ENCODE measurements at regions not wholly inside any gene's neighbourhood (a gene's known extent, or its start where the extent isn't known, plus 50 kb on each side); places are given as distances from the start of the nearest gene placed in this dataset.

DNA sequence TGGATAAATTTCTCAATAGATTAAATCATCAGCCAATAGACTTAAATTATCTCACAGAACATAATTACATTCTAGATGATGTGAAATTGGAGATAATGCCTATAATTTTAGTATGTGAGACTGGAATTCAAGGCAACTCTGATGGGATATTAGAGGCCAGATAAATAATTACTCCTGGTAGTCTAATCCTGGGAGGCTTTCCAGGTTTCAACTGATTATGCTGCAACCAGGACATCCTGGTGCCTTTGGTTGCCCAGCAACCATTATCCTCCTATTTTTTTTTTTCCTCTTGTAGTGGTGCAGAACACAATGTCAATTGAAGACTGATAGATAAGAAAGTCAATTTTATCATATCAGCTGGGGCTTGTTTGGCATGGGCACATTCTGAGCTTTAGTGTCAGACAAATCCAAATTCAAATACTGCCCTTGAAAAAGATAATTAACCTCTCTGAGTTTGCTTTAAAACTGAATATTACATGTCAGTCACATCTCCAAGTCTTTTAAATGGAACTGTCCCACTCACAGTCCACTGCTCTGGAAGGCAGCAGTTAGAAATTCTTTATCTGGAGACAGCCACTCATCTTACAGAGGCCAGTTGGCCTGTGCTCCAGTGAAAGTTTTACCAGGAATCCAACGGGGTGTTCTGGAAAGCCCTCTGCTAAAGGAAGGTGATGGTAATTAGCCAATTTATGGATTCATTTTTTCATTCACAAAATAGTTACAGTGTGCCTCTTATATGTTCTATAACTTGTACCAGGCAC lies 95.3 kb upstream of the GUCY1A1 start:
- TF ChIP-seq, protein P1, sequence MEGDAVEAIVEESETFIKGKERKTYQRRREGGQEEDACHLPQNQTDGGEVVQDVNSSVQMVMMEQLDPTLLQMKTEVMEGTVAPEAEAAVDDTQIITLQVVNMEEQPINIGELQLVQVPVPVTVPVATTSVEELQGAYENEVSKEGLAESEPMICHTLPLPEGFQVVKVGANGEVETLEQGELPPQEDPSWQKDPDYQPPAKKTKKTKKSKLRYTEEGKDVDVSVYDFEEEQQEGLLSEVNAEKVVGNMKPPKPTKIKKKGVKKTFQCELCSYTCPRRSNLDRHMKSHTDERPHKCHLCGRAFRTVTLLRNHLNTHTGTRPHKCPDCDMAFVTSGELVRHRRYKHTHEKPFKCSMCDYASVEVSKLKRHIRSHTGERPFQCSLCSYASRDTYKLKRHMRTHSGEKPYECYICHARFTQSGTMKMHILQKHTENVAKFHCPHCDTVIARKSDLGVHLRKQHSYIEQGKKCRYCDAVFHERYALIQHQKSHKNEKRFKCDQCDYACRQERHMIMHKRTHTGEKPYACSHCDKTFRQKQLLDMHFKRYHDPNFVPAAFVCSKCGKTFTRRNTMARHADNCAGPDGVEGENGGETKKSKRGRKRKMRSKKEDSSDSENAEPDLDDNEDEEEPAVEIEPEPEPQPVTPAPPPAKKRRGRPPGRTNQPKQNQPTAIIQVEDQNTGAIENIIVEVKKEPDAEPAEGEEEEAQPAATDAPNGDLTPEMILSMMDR (IDR thresholded peaks at IDR 0.05): no peak
- Mint-ChIP-seq H3K27ac (ENCODE audit: unreplicated experiment) (no peak overlapping the region), H3K4me1 (ENCODE audit: low read depth) (peaks cover 4% of the 10 kb centered on the region)

DNA sequence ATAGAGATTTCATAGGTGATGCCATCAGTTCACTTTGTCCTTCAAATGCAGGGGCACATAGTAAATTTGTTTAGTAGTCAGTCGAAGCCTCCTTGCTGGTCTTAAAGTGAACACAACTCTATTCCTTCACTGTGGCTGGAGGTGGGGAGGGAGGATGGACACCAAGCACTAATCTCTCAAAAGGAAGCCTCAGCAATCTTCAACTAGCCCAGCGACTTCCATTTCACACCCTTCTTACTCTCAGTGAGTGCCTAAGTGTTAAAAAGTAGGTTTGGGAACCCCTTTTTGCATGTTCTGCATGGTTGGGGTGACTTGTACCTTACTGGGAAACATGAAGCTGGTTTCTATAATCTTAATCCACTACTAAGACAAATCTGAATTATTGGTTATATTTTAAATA lies 96.0 kb upstream of the GUCY1A1 start:
- H3K4me1 Mint-ChIP-seq (ENCODE audit: low read depth): peaks cover 9% of the 10 kb centered on the region
- TF ChIP-seq, protein P1 (IDR thresholded peaks at IDR 0.05): no peak
- no peak for DNase-seq (ENCODE audit: low spot score)
- no peak overlapping the region for H3K4me3 Mint-ChIP-seq (ENCODE audit: unreplicated experiment)
- no peaks in the 10 kb centered on the region for H3K27me3 Mint-ChIP-seq (ENCODE audit: low read depth)
- no peak overlapping the region for H3K27ac Mint-ChIP-seq (ENCODE audit: unreplicated experiment)
- H3K9me3 Mint-ChIP-seq (ENCODE audit: low read depth): peaks cover 2% of the 10 kb centered on the region
- H3K36me3 Mint-ChIP-seq (ENCODE audit: low read depth): peaks cover 3% of the 10 kb centered on the region

More for the DNA sequence above, 95.3 kb upstream of the GUCY1A1 start:
- no peak overlapping the region for H3K4me3 Mint-ChIP-seq (ENCODE audit: unreplicated experiment)
- no peak for DNase-seq (ENCODE audit: low spot score)
- peaks cover 3% of the 10 kb centered on the region for H3K36me3 Mint-ChIP-seq (ENCODE audit: low read depth)
- no peaks in the 10 kb centered on the region for H3K27me3 Mint-ChIP-seq (ENCODE audit: low read depth)
- peaks cover 2% of the 10 kb centered on the region for H3K9me3 Mint-ChIP-seq (ENCODE audit: low read depth)

DNA sequence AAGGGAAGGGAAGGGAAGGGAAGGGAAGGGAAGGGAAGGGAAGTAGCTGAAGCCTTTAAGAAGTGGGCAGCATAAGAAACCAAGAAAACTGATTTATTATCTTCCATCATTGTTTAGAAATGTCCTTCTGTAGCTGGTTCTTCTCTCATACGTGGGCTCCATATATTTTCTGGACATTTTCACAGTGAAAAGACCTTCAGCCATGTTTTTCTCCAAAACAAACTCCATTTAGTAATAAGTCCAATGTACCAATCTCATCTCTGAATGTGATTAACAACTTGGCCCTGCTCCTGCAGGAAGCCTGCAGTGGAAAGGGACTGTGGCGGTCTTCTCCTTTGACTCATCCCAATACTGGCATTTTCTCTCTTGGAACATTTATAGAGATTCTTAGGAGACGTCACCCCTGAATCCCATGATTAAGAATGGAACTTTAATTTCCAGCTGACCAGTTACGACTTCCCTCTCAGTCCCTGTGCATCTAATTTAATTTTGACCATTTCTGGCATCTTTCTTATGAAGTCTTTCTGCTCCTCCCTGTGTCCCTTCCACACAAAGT lies 96.6 kb upstream of the GUCY1A1 start:
- no peak for DNase-seq (ENCODE audit: low spot score)
- Mint-ChIP-seq H3K27me3 (ENCODE audit: low read depth) (no peaks in the 10 kb centered on the region), H3K27ac (ENCODE audit: unreplicated experiment) (no peak overlapping the region)

DNA sequence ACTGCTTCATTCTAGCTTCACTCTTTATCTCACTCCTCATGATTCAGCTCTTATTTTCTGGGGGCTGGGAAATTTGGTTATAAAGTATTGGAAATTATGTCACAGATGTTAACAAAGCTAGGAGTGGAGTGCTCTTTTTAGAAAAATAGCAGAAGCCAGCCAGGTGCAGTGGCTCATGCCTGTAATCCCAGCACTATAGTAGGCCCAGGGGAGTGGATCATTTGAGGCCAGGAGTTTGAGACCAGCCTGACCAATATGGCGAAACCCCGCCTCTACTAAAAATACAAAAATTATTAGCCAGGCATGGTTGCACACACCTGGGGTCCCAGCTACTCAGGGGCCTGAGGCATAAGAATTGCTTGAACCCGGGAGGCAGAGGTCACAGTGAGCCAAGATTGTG lies 97.2 kb upstream of the GUCY1A1 start:
- peaks cover 2% of the 10 kb centered on the region for H3K9me3 Mint-ChIP-seq (ENCODE audit: low read depth)
- TF ChIP-seq, protein P1 (IDR thresholded peaks at IDR 0.05): no peak
- no peaks in the 10 kb centered on the region for H3K27me3 Mint-ChIP-seq (ENCODE audit: low read depth)
- H3K4me1 Mint-ChIP-seq (ENCODE audit: low read depth): peaks cover 10% of the 10 kb centered on the region
- DNase-seq (ENCODE audit: low spot score): no peak
- H3K36me3 Mint-ChIP-seq (ENCODE audit: low read depth): peaks cover 3% of the 10 kb centered on the region
- no peak overlapping the region for H3K4me3 Mint-ChIP-seq (ENCODE audit: unreplicated experiment)
- no peak overlapping the region for H3K27ac Mint-ChIP-seq (ENCODE audit: unreplicated experiment)

More for the DNA sequence above, 96.6 kb upstream of the GUCY1A1 start:
- Mint-ChIP-seq H3K4me1 (ENCODE audit: low read depth) (peaks cover 10% of the 10 kb centered on the region), H3K9me3 (ENCODE audit: low read depth) (peaks cover 2% of the 10 kb centered on the region), H3K36me3 (ENCODE audit: low read depth) (peaks cover 3% of the 10 kb centered on the region), H3K4me3 (ENCODE audit: unreplicated experiment) (no peak overlapping the region)
- TF ChIP-seq, protein P1 (IDR thresholded peaks at IDR 0.05): no peak

DNA sequence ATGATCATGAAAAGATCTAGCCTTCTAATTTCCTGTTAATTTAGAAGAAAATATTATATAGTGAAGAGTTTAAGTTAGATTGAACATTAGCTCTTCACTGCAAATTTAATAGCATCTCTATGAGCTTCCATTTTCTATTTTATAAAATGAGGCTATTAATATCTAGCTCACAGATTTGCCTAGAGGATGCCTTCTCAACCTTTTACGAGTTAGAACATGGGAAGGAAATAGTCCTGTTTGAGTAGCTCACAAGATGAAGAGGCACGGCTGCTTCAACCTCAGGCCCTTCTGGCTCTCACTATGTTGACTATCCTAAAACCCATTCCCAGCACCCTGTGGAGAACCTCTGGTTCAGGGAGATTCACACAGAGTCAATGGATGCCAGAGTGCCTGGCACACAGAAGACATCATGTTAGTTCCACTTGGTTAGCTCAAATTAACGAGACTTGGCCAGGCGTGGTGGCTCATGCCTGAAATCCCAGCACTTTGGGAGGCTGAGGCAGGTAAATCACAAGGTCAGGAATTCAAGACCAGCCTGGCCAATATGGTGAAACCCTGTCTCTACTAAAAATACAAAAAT lies 97.9 kb upstream of the GUCY1A1 start:
- Mint-ChIP-seq H3K27ac (ENCODE audit: unreplicated experiment) (no peak overlapping the region), H3K4me1 (ENCODE audit: low read depth) (peaks cover 10% of the 10 kb centered on the region), H3K9me3 (ENCODE audit: low read depth) (peaks cover 2% of the 10 kb centered on the region), H3K36me3 (ENCODE audit: low read depth) (peaks cover 3% of the 10 kb centered on the region), H3K4me3 (ENCODE audit: unreplicated experiment) (no peak overlapping the region), H3K27me3 (ENCODE audit: low read depth) (no peaks in the 10 kb centered on the region)
- DNase-seq (ENCODE audit: low spot score): no peak
- TF ChIP-seq, protein P1 (IDR thresholded peaks at IDR 0.05): no peak

All from chondrocyte (in vitro differentiated cells).